GM21723 (cell line): ENCODE measurements at regions not wholly inside any gene's neighbourhood (a gene's known extent, or its start where the extent isn't known, plus 50 kb on each side); places are given as distances from the start of the nearest gene placed in this dataset.
"Not testable (repeated sequence)": the region's sequence is repeated elsewhere in the genome, so short reads cannot be mapped to it uniquely, and the experiment has no call there.

Experiments
- ATAC-seq: cut with Tn5 transposase; IDR thresholded peaks from one replicate; pipeline ENCODE4 v1.9.1; 2021; ENCODE audit warnings: mild to moderate bottlenecking, moderate library complexity; ENCODE audit not compliant: unreplicated experiment

GRCh38 chr16:61435346-61435745, 600.9 kb downstream of the CDH8 start:
- ATAC-seq, result no peak

GRCh38 chr16:61432421-61432820, 603.8 kb downstream of the CDH8 start:
- ATAC-seq, result no peak

- no peak for ATAC-seq
Measured at GRCh38 chr16:61421111-61421510, 615.1 kb downstream of the CDH8 start.

- ATAC-seq, result no peak
Measured at GRCh38 chr16:61419791-61420190, 616.4 kb downstream of the CDH8 start.

- not testable (repeated sequence) for ATAC-seq
Measured at GRCh38 chr16:61418802-61419201, 617.4 kb downstream of the CDH8 start.

GRCh38 chr16:61415126-61415525, 621.1 kb downstream of the CDH8 start:
- ATAC-seq, result no peak

- no peak for ATAC-seq
Measured at GRCh38 chr16:61413021-61413420, 623.2 kb downstream of the CDH8 start.

- no peak for ATAC-seq
Measured at GRCh38 chr16:61412562-61412961, 623.7 kb downstream of the CDH8 start.

GRCh38 chr16:61409604-61410003, 626.6 kb downstream of the CDH8 start:
- no peak for ATAC-seq

GRCh38 chr16:61403386-61403785, 632.9 kb downstream of the CDH8 start:
- no peak for ATAC-seq

- no peak for ATAC-seq
Measured at GRCh38 chr16:61391896-61392295, 644.3 kb downstream of the CDH8 start.

GRCh38 chr16:61390965-61391637, 645.1 kb downstream of the CDH8 start:
- no peak for ATAC-seq

- ATAC-seq, result no peak
Measured at GRCh38 chr16:61385392-61386071, 650.7 kb downstream of the CDH8 start.

GRCh38 chr16:61382435-61382834, 653.8 kb downstream of the CDH8 start:
- no peak for ATAC-seq

GRCh38 chr16:61379311-61379710, 656.9 kb downstream of the CDH8 start:
- ATAC-seq, result no peak

GRCh38 chr16:61374071-61374470, 662.2 kb downstream of the CDH8 start:
- ATAC-seq, result no peak

- no peak for ATAC-seq
Measured at GRCh38 chr16:61371881-61372280, 664.4 kb downstream of the CDH8 start.

GRCh38 chr16:61371388-61371787, 664.9 kb downstream of the CDH8 start:
- no peak for ATAC-seq

- ATAC-seq, result no peak
Measured at GRCh38 chr16:61370564-61370963, 665.7 kb downstream of the CDH8 start.

GRCh38 chr16:61366006-61366405, 670.2 kb downstream of the CDH8 start:
- no peak for ATAC-seq

- no peak for ATAC-seq
Measured at GRCh38 chr16:61364990-61365389, 671.2 kb downstream of the CDH8 start.

- no peak for ATAC-seq
Measured at GRCh38 chr16:61362585-61362984, 673.7 kb downstream of the CDH8 start.

GRCh38 chr16:61344791-61345190, 691.4 kb downstream of the CDH8 start:
- no peak for ATAC-seq
